Activated naive CD4-positive, alpha-beta T cell treated with anti-CD3 and anti-CD28 coated beads, Interleukin-2, amount 10 ng/mL, durations not matched to agents 7 days and 5 days (primary cell): ENCODE measurements at regions not wholly inside any gene's neighbourhood (a gene's known extent, or its start where the extent isn't known, plus 50 kb on each side); places are given as distances from the start of the nearest gene placed in this dataset.
A peak's percentile ranks its signal among the peaks of the same experiment; 100 is the strongest.
"Not testable (repeated sequence)": the region's sequence is repeated elsewhere in the genome, so short reads cannot be mapped to it uniquely, and the experiment has no call there.

Experiments used
- CTCF ChIA-PET: fragments of 350-600 bp; sonication (Branson Sonifier 250); formaldehyde crosslinking; loops from one replicate; lab custom pipeline; 2021; ENCODE audit warnings: antibody characterized with exemption; lab: Charles Lee
- DNase-seq: peaks from one replicate; pipeline ENCODE4 v3.0.0-alpha.2; 2020
- H3K27ac Mint-ChIP-seq: one replicate; pipeline ENCODE4 v1.8.0; 2021; ENCODE audit warnings: mild to moderate bottlenecking, moderate library complexity, mixed read lengths
- H3K27me3 Mint-ChIP-seq: one replicate; pipeline ENCODE4 v1.8.0; 2021; ENCODE audit warnings: mild to moderate bottlenecking, mixed read lengths
- H3K36me3 Mint-ChIP-seq: one replicate; pipeline ENCODE4 v1.8.0; 2021; ENCODE audit warnings: mixed read lengths
- H3K4me1 Mint-ChIP-seq: one replicate; pipeline ENCODE4 v1.8.0; 2021; ENCODE audit warnings: mixed read lengths
- H3K4me3 Mint-ChIP-seq: one replicate; pipeline ENCODE4 v1.8.0; 2021; ENCODE audit warnings: mild to moderate bottlenecking, moderate library complexity, mixed read lengths
- H3K9me3 Mint-ChIP-seq: one replicate; pipeline ENCODE4 v1.8.0; 2021; ENCODE audit warnings: mixed read lengths

GRCh38 chr5:36739751-36740221, 133.4 kb downstream of the SLC1A3 start:
- Mint-ChIP-seq H3K4me1 (peaks cover 7% of the 10 kb centered on the region), H3K36me3 (no peaks in the 10 kb centered on the region), H3K27ac (no peak overlapping the region), H3K4me3 (no peak overlapping the region), H3K27me3 (peaks cover 34% of the 10 kb centered on the region), H3K9me3 (no peaks in the 10 kb centered on the region)
- peak; percentile 85 for DNase-seq
- CTCF ChIA-PET, result interaction anchor here (0.7 to 6.8 kb wide), 13 partner anchors 8 to 604 kb away, joined by 3 to 41 read pairs (median 4); no protein-coding TSS in a partner anchor

- no peak for DNase-seq
- peaks cover 12% of the 10 kb centered on the region for H3K4me1 Mint-ChIP-seq
- no peaks in the 10 kb centered on the region for H3K36me3 Mint-ChIP-seq
- CTCF ChIA-PET, result interaction anchor here (0.7 to 6.8 kb wide), 10 partner anchors 9 to 603 kb away, joined by 3 to 41 read pairs (median 4); no protein-coding TSS in a partner anchor
- H3K9me3 Mint-ChIP-seq, result no peaks in the 10 kb centered on the region
- no peak overlapping the region for H3K4me3 Mint-ChIP-seq
- peaks cover 35% of the 10 kb centered on the region for H3K27me3 Mint-ChIP-seq
- H3K27ac Mint-ChIP-seq, result no peak overlapping the region
Observed at GRCh38 chr5:36740259-36740898, 134.0 kb downstream of the SLC1A3 start.

GRCh38 chr5:36741128-36741527, 134.7 kb downstream of the SLC1A3 start:
- Mint-ChIP-seq H3K9me3 (no peaks in the 10 kb centered on the region), H3K27me3 (peaks cover 40% of the 10 kb centered on the region), H3K4me3 (no peak overlapping the region), H3K4me1 (peaks cover 15% of the 10 kb centered on the region), H3K27ac (no peak overlapping the region), H3K36me3 (no peaks in the 10 kb centered on the region)
- DNase-seq, result no peak
- CTCF ChIA-PET, result interaction anchor here (1.4 to 6.8 kb wide), 3 partner anchors 9 to 264 kb away, joined by 3 to 41 read pairs (median 11); no protein-coding TSS in a partner anchor

GRCh38 chr5:36743891-36744772, 132.4 kb upstream of the NIPBL start:
- H3K27ac Mint-ChIP-seq, result no peak overlapping the region
- H3K9me3 Mint-ChIP-seq, result no peaks in the 10 kb centered on the region
- DNase-seq, result no peak
- H3K36me3 Mint-ChIP-seq, result no peaks in the 10 kb centered on the region
- peak overlapping the region; percentile 49 for H3K4me3 Mint-ChIP-seq
- H3K4me1 Mint-ChIP-seq, result peaks cover 15% of the 10 kb centered on the region
- CTCF ChIA-PET, result interaction anchor here (1.0 to 3.1 kb wide), 6 partner anchors 11 to 1805 kb away, joined by 3 to 12 read pairs (median 6); no protein-coding TSS in a partner anchor
- H3K27me3 Mint-ChIP-seq, result peaks cover 45% of the 10 kb centered on the region

- Mint-ChIP-seq H3K27ac (no peak overlapping the region), H3K4me1 (peaks cover 15% of the 10 kb centered on the region), H3K36me3 (no peaks in the 10 kb centered on the region), H3K27me3 (peaks cover 50% of the 10 kb centered on the region), H3K4me3 (peak overlapping the region; percentile 77), H3K9me3 (no peaks in the 10 kb centered on the region)
- DNase-seq, result peak; percentile 42
- CTCF ChIA-PET, result interaction anchor here (1.6 to 3.1 kb wide), 4 partner anchors 10 to 131 kb away, joined by 5 to 12 read pairs (median 8); no protein-coding TSS in a partner anchor
Observed at GRCh38 chr5:36744773-36745589, 131.6 kb upstream of the NIPBL start.

GRCh38 chr5:36747794-36748193, 128.8 kb upstream of the NIPBL start:
- not testable (repeated sequence) for DNase-seq, H3K27ac Mint-ChIP-seq, H3K4me3 Mint-ChIP-seq, H3K9me3 Mint-ChIP-seq, H3K36me3 Mint-ChIP-seq
- Mint-ChIP-seq H3K27me3 (peaks cover 57% of the 10 kb centered on the region), H3K4me1 (peaks cover 15% of the 10 kb centered on the region)
- CTCF ChIA-PET, result interaction anchor here (1.0 kb wide), 1 partner anchor 18 kb away, joined by 4 read pairs; no protein-coding TSS in a partner anchor

GRCh38 chr5:36751886-36752285, 124.7 kb upstream of the NIPBL start:
- peaks cover 30% of the 10 kb centered on the region for H3K27me3 Mint-ChIP-seq
- H3K4me3 Mint-ChIP-seq, result no peak overlapping the region
- DNase-seq, result no peak
- no peaks in the 10 kb centered on the region for H3K4me1 Mint-ChIP-seq
- no peaks in the 10 kb centered on the region for H3K36me3 Mint-ChIP-seq
- CTCF ChIA-PET, result no interaction called here
- no peaks in the 10 kb centered on the region for H3K9me3 Mint-ChIP-seq
- H3K27ac Mint-ChIP-seq, result no peak overlapping the region

GRCh38 chr5:36755342-36755741, 121.2 kb upstream of the NIPBL start:
- H3K4me1 Mint-ChIP-seq, result no peaks in the 10 kb centered on the region
- H3K9me3 Mint-ChIP-seq, result no peaks in the 10 kb centered on the region
- H3K36me3 Mint-ChIP-seq, result no peaks in the 10 kb centered on the region
- peaks cover 24% of the 10 kb centered on the region for H3K27me3 Mint-ChIP-seq
- no peak overlapping the region for H3K27ac Mint-ChIP-seq
- no peak for DNase-seq
- CTCF ChIA-PET, result interaction anchor here (1.6 kb wide), 1 partner anchor 11 kb away, joined by 6 read pairs; no protein-coding TSS in a partner anchor
- no peak overlapping the region for H3K4me3 Mint-ChIP-seq

GRCh38 chr5:36755920-36756488, 120.6 kb upstream of the NIPBL start:
- H3K36me3 Mint-ChIP-seq, result no peaks in the 10 kb centered on the region
- no peaks in the 10 kb centered on the region for H3K4me1 Mint-ChIP-seq
- no peak overlapping the region for H3K4me3 Mint-ChIP-seq
- CTCF ChIA-PET, result interaction anchor here (1.6 kb wide), 1 partner anchor 11 kb away, joined by 6 read pairs; no protein-coding TSS in a partner anchor
- DNase-seq, result no peak
- H3K27me3 Mint-ChIP-seq, result peaks cover 20% of the 10 kb centered on the region
- no peaks in the 10 kb centered on the region for H3K9me3 Mint-ChIP-seq
- no peak overlapping the region for H3K27ac Mint-ChIP-seq

GRCh38 chr5:36756848-36757247, 119.7 kb upstream of the NIPBL start:
- Mint-ChIP-seq H3K36me3 (no peaks in the 10 kb centered on the region), H3K27ac (no peak overlapping the region), H3K9me3 (no peaks in the 10 kb centered on the region), H3K27me3 (peaks cover 18% of the 10 kb centered on the region), H3K4me1 (no peaks in the 10 kb centered on the region), H3K4me3 (no peak overlapping the region)
- DNase-seq, result no peak
- CTCF ChIA-PET, result no interaction called here

GRCh38 chr5:36759117-36759516, 117.5 kb upstream of the NIPBL start:
- Mint-ChIP-seq H3K4me3 (no peak overlapping the region), H3K36me3 (no peaks in the 10 kb centered on the region), H3K9me3 (no peaks in the 10 kb centered on the region), H3K27me3 (peaks cover 16% of the 10 kb centered on the region), H3K27ac (no peak overlapping the region), H3K4me1 (no peaks in the 10 kb centered on the region)
- DNase-seq, result no peak
- CTCF ChIA-PET, result no interaction called here

GRCh38 chr5:36763454-36763853, 113.1 kb upstream of the NIPBL start:
- Mint-ChIP-seq H3K27ac (no peak overlapping the region), H3K27me3 (peaks cover 5% of the 10 kb centered on the region), H3K9me3 (no peaks in the 10 kb centered on the region), H3K4me1 (no peaks in the 10 kb centered on the region), H3K36me3 (no peaks in the 10 kb centered on the region), H3K4me3 (no peak overlapping the region)
- CTCF ChIA-PET, result interaction anchor here (0.5 kb wide), 1 partner anchor 491 kb away, joined by 4 read pairs; no protein-coding TSS in a partner anchor
- DNase-seq, result no peak

- Mint-ChIP-seq H3K36me3 (no peaks in the 10 kb centered on the region), H3K4me1 (no peaks in the 10 kb centered on the region), H3K9me3 (no peaks in the 10 kb centered on the region), H3K27me3 (no peaks in the 10 kb centered on the region), H3K27ac (no peak overlapping the region), H3K4me3 (no peak overlapping the region)
- DNase-seq, result no peak
- CTCF ChIA-PET, result no interaction called here
Observed at GRCh38 chr5:36765876-36766275, 110.7 kb upstream of the NIPBL start.
